ENCODE measurements at regions not wholly inside any gene's neighbourhood (a gene's known extent, or its start where the extent isn't known, plus 50 kb on each side); places are given as distances from the start of the nearest gene placed in this dataset.
"Not testable (repeated sequence)": the region's sequence is repeated elsewhere in the genome, so short reads cannot be mapped to it uniquely, and the experiment has no call there.

DNA sequence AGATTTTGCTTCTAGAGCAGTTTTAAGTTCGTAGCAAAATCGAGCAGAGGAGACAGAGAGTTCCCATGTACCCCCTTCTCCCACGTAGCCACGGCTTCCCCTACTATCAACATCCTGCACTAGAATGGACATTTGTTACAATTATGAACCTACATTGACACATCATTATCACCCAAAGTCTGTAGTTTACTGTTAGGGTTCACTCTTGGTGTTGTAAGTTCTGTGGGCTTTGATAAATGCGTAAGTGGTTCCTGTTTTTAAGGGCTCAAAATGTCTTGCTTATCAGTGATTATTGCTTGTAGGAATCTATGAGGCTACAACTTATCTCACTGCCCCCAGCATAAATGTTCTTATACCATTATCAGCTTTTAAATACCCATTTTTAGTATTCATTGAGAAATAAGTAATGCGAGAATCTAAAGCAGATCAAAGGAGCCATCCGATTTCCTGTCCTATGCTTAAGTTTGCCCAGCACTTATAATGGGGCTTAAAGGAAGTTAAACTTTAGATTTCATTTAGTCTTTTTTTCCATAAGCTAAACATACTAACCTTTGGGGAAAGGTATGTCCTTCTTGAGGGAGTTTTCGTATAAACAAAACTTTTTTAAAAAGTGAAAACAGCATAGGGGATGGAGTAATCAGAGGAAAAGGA lies 118.7 kb downstream of the HAUS1 start:
- Histone ChIP-seq H3K27me3 (ENCODE audit: control insufficient read depth, insufficient read depth, low read length) (no peaks in the 10 kb centered on the region), H3K36me3 (ENCODE audit: control insufficient read depth, insufficient read depth, low read length) (no peaks in the 10 kb centered on the region), H3K4me3 (ENCODE audit: low read depth, low read length) (no peak overlapping the region)
- DNase-seq (ENCODE audit: low read depth), result no peak
- TF ChIP-seq, protein P1, sequence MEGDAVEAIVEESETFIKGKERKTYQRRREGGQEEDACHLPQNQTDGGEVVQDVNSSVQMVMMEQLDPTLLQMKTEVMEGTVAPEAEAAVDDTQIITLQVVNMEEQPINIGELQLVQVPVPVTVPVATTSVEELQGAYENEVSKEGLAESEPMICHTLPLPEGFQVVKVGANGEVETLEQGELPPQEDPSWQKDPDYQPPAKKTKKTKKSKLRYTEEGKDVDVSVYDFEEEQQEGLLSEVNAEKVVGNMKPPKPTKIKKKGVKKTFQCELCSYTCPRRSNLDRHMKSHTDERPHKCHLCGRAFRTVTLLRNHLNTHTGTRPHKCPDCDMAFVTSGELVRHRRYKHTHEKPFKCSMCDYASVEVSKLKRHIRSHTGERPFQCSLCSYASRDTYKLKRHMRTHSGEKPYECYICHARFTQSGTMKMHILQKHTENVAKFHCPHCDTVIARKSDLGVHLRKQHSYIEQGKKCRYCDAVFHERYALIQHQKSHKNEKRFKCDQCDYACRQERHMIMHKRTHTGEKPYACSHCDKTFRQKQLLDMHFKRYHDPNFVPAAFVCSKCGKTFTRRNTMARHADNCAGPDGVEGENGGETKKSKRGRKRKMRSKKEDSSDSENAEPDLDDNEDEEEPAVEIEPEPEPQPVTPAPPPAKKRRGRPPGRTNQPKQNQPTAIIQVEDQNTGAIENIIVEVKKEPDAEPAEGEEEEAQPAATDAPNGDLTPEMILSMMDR (IDR thresholded peaks at IDR 0.05; ENCODE audit: insufficient read depth, low read length, poor library complexity, severe bottlenecking), result no peak

DNA sequence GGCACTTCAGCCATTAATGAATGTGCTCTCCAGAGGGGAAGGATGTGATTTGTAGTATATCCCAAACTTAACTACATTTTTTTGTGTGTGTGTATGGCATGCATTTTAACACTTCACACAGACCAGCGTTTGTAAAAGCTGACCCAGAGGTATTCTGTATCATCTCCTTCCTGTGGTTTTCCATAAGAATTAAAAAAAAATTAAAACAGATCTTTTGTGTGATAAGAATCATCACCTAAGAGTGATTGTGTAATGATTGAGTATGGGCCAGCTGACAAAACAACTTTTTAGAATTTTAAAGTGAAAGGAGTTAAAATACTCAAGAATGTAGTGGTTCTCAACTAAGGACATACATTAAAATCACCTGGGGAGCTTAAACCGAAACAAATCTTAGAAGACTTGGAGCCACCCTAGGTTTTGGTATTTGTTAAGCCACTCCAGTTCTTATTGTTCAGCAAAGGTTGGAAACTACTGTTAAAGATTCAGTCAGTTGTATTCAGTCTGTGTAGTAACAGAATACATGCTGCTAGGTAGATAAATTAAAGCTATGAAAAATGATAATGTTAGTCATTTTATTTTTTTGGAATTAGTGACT lies 120.1 kb downstream of the HAUS1 start:
- DNase-seq (ENCODE audit: low read depth), result no peak

DNA sequence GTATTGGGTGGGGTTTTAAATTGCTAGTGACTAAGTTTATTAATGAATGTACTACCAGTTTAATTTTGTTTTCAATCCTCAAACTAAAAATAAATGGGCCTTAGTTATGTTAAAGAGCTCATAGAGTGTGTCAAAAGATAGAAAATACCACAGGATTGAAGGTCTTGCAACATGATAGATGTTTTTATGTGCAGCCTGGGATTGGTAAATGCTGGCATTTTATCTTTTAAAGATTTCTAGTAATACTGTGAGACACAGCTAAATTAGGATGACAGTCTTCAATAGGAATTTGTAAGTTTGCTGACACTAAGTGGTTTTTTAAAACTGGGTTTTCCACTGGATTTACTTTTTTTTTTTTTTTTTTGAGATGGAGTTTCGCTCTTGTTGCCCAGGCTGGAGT lies 122.3 kb downstream of the HAUS1 start:
- Histone ChIP-seq H3K4me3 (ENCODE audit: low read depth, low read length) (no peak overlapping the region), H3K36me3 (ENCODE audit: control insufficient read depth, insufficient read depth, low read length) (no peaks in the 10 kb centered on the region), H3K27me3 (ENCODE audit: control insufficient read depth, insufficient read depth, low read length) (no peaks in the 10 kb centered on the region)
- DNase-seq (ENCODE audit: low read depth), result no peak
- TF ChIP-seq, protein P1 (IDR thresholded peaks at IDR 0.05; ENCODE audit: insufficient read depth, low read length, poor library complexity, severe bottlenecking), result no peak

More for the DNA sequence above, 120.1 kb downstream of the HAUS1 start:
- Histone ChIP-seq H3K27me3 (ENCODE audit: control insufficient read depth, insufficient read depth, low read length) (no peaks in the 10 kb centered on the region), H3K36me3 (ENCODE audit: control insufficient read depth, insufficient read depth, low read length) (no peaks in the 10 kb centered on the region), H3K4me3 (ENCODE audit: low read depth, low read length) (no peak overlapping the region)
- TF ChIP-seq, protein P1 (IDR thresholded peaks at IDR 0.05; ENCODE audit: insufficient read depth, low read length, poor library complexity, severe bottlenecking), result no peak

DNA sequence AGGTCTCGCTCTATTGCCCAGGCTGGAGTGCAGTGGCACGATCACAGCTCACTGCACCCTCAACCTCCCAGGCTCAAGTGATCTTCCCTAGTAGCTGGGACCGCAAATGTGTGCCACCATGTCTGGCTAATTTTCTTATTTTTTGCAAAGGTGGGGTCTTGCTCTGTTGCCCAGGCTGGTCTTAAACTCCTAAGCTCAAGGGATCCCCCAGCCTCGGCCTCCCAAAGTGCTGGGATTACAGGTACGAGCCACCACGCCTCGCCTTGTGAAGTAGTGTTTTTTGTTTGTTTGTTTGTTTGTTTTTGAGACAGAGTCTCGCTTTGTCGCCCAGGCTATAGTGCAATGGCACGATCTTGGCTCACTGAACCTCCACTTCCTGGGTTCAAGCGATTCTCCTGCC lies 125.5 kb downstream of the HAUS1 start:
- not testable (repeated sequence) for H3K36me3 ChIP-seq (ENCODE audit: control insufficient read depth, insufficient read depth, low read length); H3K27me3 ChIP-seq (ENCODE audit: control insufficient read depth, insufficient read depth, low read length); H3K4me3 ChIP-seq (ENCODE audit: low read depth, low read length); DNase-seq (ENCODE audit: low read depth)

DNA sequence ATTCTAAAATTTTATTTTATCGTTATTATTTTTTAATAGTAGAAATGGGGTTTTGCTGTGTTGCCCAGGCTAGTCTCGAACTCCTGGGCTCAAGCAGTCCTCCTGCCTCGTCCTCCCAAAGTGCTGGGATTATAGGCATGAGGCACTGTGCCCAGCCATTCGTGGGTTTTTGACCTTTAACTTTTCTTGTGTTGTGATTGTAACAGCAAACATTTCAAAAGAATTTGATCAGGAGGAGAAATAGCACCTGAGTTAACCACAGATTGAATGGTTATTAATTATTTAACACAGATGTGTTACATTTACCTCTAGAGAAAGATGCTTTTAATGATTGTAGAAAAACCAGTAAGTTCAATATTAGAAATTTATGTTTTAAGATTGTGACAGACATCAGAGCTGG lies 132.0 kb downstream of the HAUS1 start:
- Histone ChIP-seq H3K27me3 (ENCODE audit: control insufficient read depth, insufficient read depth, low read length) (no peaks in the 10 kb centered on the region), H3K4me3 (ENCODE audit: low read depth, low read length) (no peak overlapping the region), H3K36me3 (ENCODE audit: control insufficient read depth, insufficient read depth, low read length) (no peaks in the 10 kb centered on the region)
- TF ChIP-seq, protein P1 (IDR thresholded peaks at IDR 0.05; ENCODE audit: insufficient read depth, low read length, poor library complexity, severe bottlenecking), result no peak
- no peak for DNase-seq (ENCODE audit: low read depth)

DNA sequence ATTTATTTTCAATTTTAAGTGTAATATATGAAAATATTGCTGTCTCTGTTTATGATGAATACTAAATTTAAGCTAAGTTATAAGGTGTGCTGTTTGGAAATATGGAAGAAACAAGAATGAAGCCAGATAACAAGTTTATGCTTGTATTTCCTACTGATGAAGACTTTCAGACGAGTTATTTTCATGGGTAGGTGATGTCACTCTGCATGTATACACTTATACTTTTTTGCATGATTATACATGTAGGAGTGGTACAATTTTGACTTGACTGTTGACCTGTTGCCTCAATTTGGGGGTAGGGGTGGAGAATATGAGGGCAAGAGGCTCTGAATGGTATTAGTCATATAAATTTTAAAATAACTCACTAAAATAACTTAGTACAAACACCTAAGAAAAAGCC lies 133.7 kb downstream of the HAUS1 start:
- no peak for DNase-seq (ENCODE audit: low read depth)
- TF ChIP-seq, protein P1 (IDR thresholded peaks at IDR 0.05; ENCODE audit: insufficient read depth, low read length, poor library complexity, severe bottlenecking), result no peak
- Histone ChIP-seq H3K27me3 (ENCODE audit: control insufficient read depth, insufficient read depth, low read length) (no peaks in the 10 kb centered on the region), H3K4me3 (ENCODE audit: low read depth, low read length) (no peak overlapping the region), H3K36me3 (ENCODE audit: control insufficient read depth, insufficient read depth, low read length) (no peaks in the 10 kb centered on the region)
